ENCODE measurements at regions not wholly inside any gene's neighbourhood (a gene's known extent, or its start where the extent isn't known, plus 50 kb on each side); places are given as distances from the start of the nearest gene placed in this dataset.

GRCh38 chr12:85527192-85527591 is 247.2 kb downstream of the ALX1 start:
- Histone ChIP-seq H3K27me3 (no peaks in the 10 kb centered on the region), H3K9me3 (no peaks in the 10 kb centered on the region), H3K36me3 (no peaks in the 10 kb centered on the region), H3K4me1 (no peaks in the 10 kb centered on the region), H3K4me3 (ENCODE audit: low read depth, low read length) (no peak overlapping the region)
- no peak for DNase-seq
- no peak for TF ChIP-seq CTCF (IDR thresholded peaks at IDR 0.05; ENCODE audit: low read depth, low read length)

- TF ChIP-seq CTCF (IDR thresholded peaks at IDR 0.05; ENCODE audit: low read depth, low read length): no peak
- Histone ChIP-seq H3K9me3 (no peaks in the 10 kb centered on the region), H3K27me3 (no peaks in the 10 kb centered on the region), H3K36me3 (no peaks in the 10 kb centered on the region), H3K4me1 (no peaks in the 10 kb centered on the region), H3K4me3 (ENCODE audit: low read depth, low read length) (no peak overlapping the region)
- DNase-seq: no peak
Observed at GRCh38 chr12:85529896-85530295, 249.9 kb downstream of the ALX1 start.

GRCh38 chr12:85530456-85530855 is 250.4 kb downstream of the ALX1 start:
- TF ChIP-seq CTCF (IDR thresholded peaks at IDR 0.05; ENCODE audit: low read depth, low read length): no peak
- Histone ChIP-seq H3K4me3 (ENCODE audit: low read depth, low read length) (no peak overlapping the region), H3K27me3 (no peaks in the 10 kb centered on the region), H3K4me1 (no peaks in the 10 kb centered on the region), H3K9me3 (no peaks in the 10 kb centered on the region), H3K36me3 (no peaks in the 10 kb centered on the region)
- DNase-seq: no peak

- TF ChIP-seq CTCF (IDR thresholded peaks at IDR 0.05; ENCODE audit: low read depth, low read length): no peak
- DNase-seq: no peak
- no peaks in the 10 kb centered on the region for H3K9me3 ChIP-seq
- no peak overlapping the region for H3K4me3 ChIP-seq (ENCODE audit: low read depth, low read length)
- no peaks in the 10 kb centered on the region for H3K27me3 ChIP-seq
- no peaks in the 10 kb centered on the region for H3K36me3 ChIP-seq
- no peaks in the 10 kb centered on the region for H3K4me1 ChIP-seq
Observed at GRCh38 chr12:85531341-85531740, 251.3 kb downstream of the ALX1 start.

- no peak for DNase-seq
- Histone ChIP-seq H3K9me3 (no peaks in the 10 kb centered on the region), H3K36me3 (no peaks in the 10 kb centered on the region), H3K4me3 (ENCODE audit: low read depth, low read length) (no peak overlapping the region), H3K4me1 (no peaks in the 10 kb centered on the region), H3K27me3 (no peaks in the 10 kb centered on the region)
- TF ChIP-seq CTCF (IDR thresholded peaks at IDR 0.05; ENCODE audit: low read depth, low read length): no peak
Observed at GRCh38 chr12:85549640-85550039, 269.6 kb downstream of the ALX1 start.

- no peaks in the 10 kb centered on the region for H3K4me1 ChIP-seq
- DNase-seq: no peak
- no peaks in the 10 kb centered on the region for H3K27me3 ChIP-seq
- no peak for TF ChIP-seq CTCF (IDR thresholded peaks at IDR 0.05; ENCODE audit: low read depth, low read length)
- H3K36me3 ChIP-seq: no peaks in the 10 kb centered on the region
- no peaks in the 10 kb centered on the region for H3K9me3 ChIP-seq
- H3K4me3 ChIP-seq (ENCODE audit: low read depth, low read length): no peak overlapping the region
Observed at GRCh38 chr12:85550924-85551323, 270.9 kb downstream of the ALX1 start.
